NB4 (cell line): ENCODE measurements at regions not wholly inside any gene's neighbourhood (a gene's known extent, or its start where the extent isn't known, plus 50 kb on each side); places are given as distances from the start of the nearest gene placed in this dataset.

Source experiments
- MYC ChIP-seq: IDR thresholded peaks from 2 replicates; pipeline ENCODE4 v1.6.1; 2011; ENCODE audit warnings: low read depth, low read length
- POLR2A ChIP-seq: IDR thresholded peaks from 2 replicates; pipeline ENCODE4 v1.6.1; 2011; ENCODE audit warnings: mild to moderate bottlenecking; ENCODE audit not compliant: insufficient read length; ENCODE audit errors: extremely low read depth
- TF ChIP-seq, protein P1 (sequence below): IDR thresholded peaks from one replicate; pipeline ENCODE4 v1.5.1; 2012; ENCODE audit warnings: low read depth, low read length
- TF ChIP-seq, protein P2 (sequence below): IDR thresholded peaks from 2 replicates; pipeline ENCODE4 v1.6.1; 2011; ENCODE audit warnings: low read depth, low read length

DNA sequence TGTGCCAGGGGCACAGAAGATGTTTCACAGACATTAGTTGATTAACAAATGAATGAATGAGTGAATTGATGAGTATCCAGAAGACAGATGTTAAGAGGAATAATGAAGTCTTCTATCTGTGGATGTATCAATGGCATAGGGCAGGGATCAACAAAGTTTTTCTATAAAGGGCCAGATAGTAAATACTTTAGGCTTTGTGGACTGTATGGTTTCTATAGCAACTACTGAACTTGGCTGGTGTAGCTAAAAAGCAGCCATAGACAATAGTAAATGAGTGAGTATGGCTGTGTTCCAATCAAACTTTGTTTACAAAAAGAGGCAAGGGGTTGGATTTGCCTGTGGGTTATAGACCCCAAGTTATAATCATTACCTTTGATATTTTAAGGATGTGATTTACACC, 144.0 kb downstream of the PRL start:
- TF ChIP-seq, protein P1, sequence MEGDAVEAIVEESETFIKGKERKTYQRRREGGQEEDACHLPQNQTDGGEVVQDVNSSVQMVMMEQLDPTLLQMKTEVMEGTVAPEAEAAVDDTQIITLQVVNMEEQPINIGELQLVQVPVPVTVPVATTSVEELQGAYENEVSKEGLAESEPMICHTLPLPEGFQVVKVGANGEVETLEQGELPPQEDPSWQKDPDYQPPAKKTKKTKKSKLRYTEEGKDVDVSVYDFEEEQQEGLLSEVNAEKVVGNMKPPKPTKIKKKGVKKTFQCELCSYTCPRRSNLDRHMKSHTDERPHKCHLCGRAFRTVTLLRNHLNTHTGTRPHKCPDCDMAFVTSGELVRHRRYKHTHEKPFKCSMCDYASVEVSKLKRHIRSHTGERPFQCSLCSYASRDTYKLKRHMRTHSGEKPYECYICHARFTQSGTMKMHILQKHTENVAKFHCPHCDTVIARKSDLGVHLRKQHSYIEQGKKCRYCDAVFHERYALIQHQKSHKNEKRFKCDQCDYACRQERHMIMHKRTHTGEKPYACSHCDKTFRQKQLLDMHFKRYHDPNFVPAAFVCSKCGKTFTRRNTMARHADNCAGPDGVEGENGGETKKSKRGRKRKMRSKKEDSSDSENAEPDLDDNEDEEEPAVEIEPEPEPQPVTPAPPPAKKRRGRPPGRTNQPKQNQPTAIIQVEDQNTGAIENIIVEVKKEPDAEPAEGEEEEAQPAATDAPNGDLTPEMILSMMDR: no peak
- TF ChIP-seq, protein P2, sequence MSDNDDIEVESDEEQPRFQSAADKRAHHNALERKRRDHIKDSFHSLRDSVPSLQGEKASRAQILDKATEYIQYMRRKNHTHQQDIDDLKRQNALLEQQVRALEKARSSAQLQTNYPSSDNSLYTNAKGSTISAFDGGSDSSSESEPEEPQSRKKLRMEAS: no peak
- no peak for TF ChIP-seq POLR2A
- TF ChIP-seq MYC: no peak
